HUES6 (cell line): ENCODE measurements at regions not wholly inside any gene's neighbourhood (a gene's known extent, or its start where the extent isn't known, plus 50 kb on each side); places are given as distances from the start of the nearest gene placed in this dataset.
A peak's percentile ranks its signal among the peaks of the same experiment; 100 is the strongest.

Experiments used
- H3K27ac ChIP-seq: 2 replicates; pipeline ENCODE4 v1.7.0; 2013; ENCODE audit warnings: low read depth, mild to moderate bottlenecking, low read length, inconsistent platforms
- H3K27me3 ChIP-seq: 2 replicates; pipeline ENCODE4 v1.6.1; 2013; ENCODE audit warnings: low read length; ENCODE audit not compliant: control insufficient read depth, insufficient read depth
- H3K36me3 ChIP-seq: 2 replicates; pipeline ENCODE4 v1.6.1; 2013; ENCODE audit warnings: low read length; ENCODE audit not compliant: control insufficient read depth, insufficient read depth
- H3K4me1 ChIP-seq: 2 replicates; pipeline ENCODE4 v1.6.1; 2013; ENCODE audit warnings: low read length; ENCODE audit not compliant: control insufficient read depth, insufficient read depth
- H3K4me3 ChIP-seq: 2 replicates; pipeline ENCODE4 v1.5.1; 2013; ENCODE audit warnings: low read depth, low read length
- H3K9ac ChIP-seq: one replicate; pipeline ENCODE4 v1.6.1; 2013; ENCODE audit warnings: mild to moderate bottlenecking, low read length
- H3K9me3 ChIP-seq: 2 replicates; pipeline ENCODE4 v1.6.1; 2013; ENCODE audit warnings: low read depth, low read length; ENCODE audit not compliant: control insufficient read depth, insufficient read depth

GRCh38 chr4:10963958-10964703 is 279.6 kb upstream of the CLNK start:
- H3K9ac ChIP-seq = no peak overlapping the region

GRCh38 chr4:10963241-10963640 is 278.7 kb upstream of the CLNK start:
- no peak overlapping the region for H3K27ac ChIP-seq
- no peak overlapping the region for H3K4me3 ChIP-seq
- no peaks in the 10 kb centered on the region for H3K9me3 ChIP-seq
- peaks cover 4% of the 10 kb centered on the region; the same call in 1 of the 2 replicates for H3K27me3 ChIP-seq
- no peaks in the 10 kb centered on the region for H3K36me3 ChIP-seq
- H3K9ac ChIP-seq = no peak overlapping the region
- H3K4me1 ChIP-seq = peaks cover 37% of the 10 kb centered on the region

More at GRCh38 chr4:10963958-10964703, 279.6 kb upstream of the CLNK start:
- H3K27me3 ChIP-seq = peaks cover 4% of the 10 kb centered on the region; the same call in 1 of the 2 replicates
- peaks cover 28% of the 10 kb centered on the region for H3K4me1 ChIP-seq
- H3K4me3 ChIP-seq = no peak overlapping the region
- H3K27ac ChIP-seq = no peak overlapping the region
- no peaks in the 10 kb centered on the region for H3K36me3 ChIP-seq
- no peaks in the 10 kb centered on the region for H3K9me3 ChIP-seq

GRCh38 chr4:10962246-10962645 is 277.7 kb upstream of the CLNK start:
- Histone ChIP-seq H3K9ac (no peak overlapping the region), H3K27me3 (peaks cover 4% of the 10 kb centered on the region; the same call in 1 of the 2 replicates), H3K36me3 (no peaks in the 10 kb centered on the region), H3K4me3 (no peak overlapping the region), H3K27ac (no peak overlapping the region), H3K9me3 (no peaks in the 10 kb centered on the region), H3K4me1 (peaks cover 45% of the 10 kb centered on the region)

- Histone ChIP-seq H3K9ac (no peak overlapping the region), H3K27me3 (peaks cover 4% of the 10 kb centered on the region; the same call in 1 of the 2 replicates), H3K4me3 (no peak overlapping the region), H3K9me3 (no peaks in the 10 kb centered on the region), H3K4me1 (peaks cover 44% of the 10 kb centered on the region), H3K27ac (no peak overlapping the region), H3K36me3 (no peaks in the 10 kb centered on the region)
Measured at GRCh38 chr4:10960389-10960788, 275.8 kb upstream of the CLNK start.

GRCh38 chr4:10959586-10959985 is 275.0 kb upstream of the CLNK start:
- Histone ChIP-seq H3K4me1 (peaks cover 37% of the 10 kb centered on the region), H3K9me3 (no peaks in the 10 kb centered on the region), H3K4me3 (no peak overlapping the region), H3K9ac (no peak overlapping the region), H3K27ac (no peak overlapping the region), H3K27me3 (no peaks in the 10 kb centered on the region; the same call in 1 of the 2 replicates), H3K36me3 (no peaks in the 10 kb centered on the region)

- Histone ChIP-seq H3K4me3 (no peak overlapping the region), H3K4me1 (peaks cover 28% of the 10 kb centered on the region), H3K36me3 (no peaks in the 10 kb centered on the region), H3K27ac (peak overlapping the region; percentile 16; the same call in 1 of the 2 replicates), H3K27me3 (no peaks in the 10 kb centered on the region), H3K9ac (no peak overlapping the region), H3K9me3 (no peaks in the 10 kb centered on the region)
Measured at GRCh38 chr4:10958226-10958856, 273.8 kb upstream of the CLNK start.

- Histone ChIP-seq H3K36me3 (no peaks in the 10 kb centered on the region), H3K27me3 (no peaks in the 10 kb centered on the region), H3K4me1 (no peaks in the 10 kb centered on the region), H3K9me3 (peaks cover 17% of the 10 kb centered on the region), H3K4me3 (no peak overlapping the region), H3K27ac (no peak overlapping the region), H3K9ac (no peak overlapping the region)
Measured at GRCh38 chr4:10951306-10951705, 266.7 kb upstream of the CLNK start.

GRCh38 chr4:10949039-10949733 is 264.6 kb upstream of the CLNK start:
- no peaks in the 10 kb centered on the region for H3K4me1 ChIP-seq
- no peaks in the 10 kb centered on the region for H3K36me3 ChIP-seq
- H3K27me3 ChIP-seq = no peaks in the 10 kb centered on the region
- no peak overlapping the region for H3K27ac ChIP-seq
- no peak overlapping the region for H3K4me3 ChIP-seq
- H3K9me3 ChIP-seq = peaks cover 20% of the 10 kb centered on the region
- no peak overlapping the region for H3K9ac ChIP-seq

GRCh38 chr4:10947898-10948297 is 263.3 kb upstream of the CLNK start:
- Histone ChIP-seq H3K27me3 (no peaks in the 10 kb centered on the region), H3K36me3 (no peaks in the 10 kb centered on the region), H3K9ac (no peak overlapping the region), H3K27ac (no peak overlapping the region), H3K9me3 (peaks cover 27% of the 10 kb centered on the region), H3K4me3 (no peak overlapping the region), H3K4me1 (no peaks in the 10 kb centered on the region)

GRCh38 chr4:10944321-10944720 is 259.8 kb upstream of the CLNK start:
- H3K27ac ChIP-seq = no peak overlapping the region
- H3K36me3 ChIP-seq = 0 out of 2 replicates have a peak, but pooled peaks cover 2% of the 10 kb centered on the region
- no peaks in the 10 kb centered on the region for H3K27me3 ChIP-seq
- H3K9ac ChIP-seq = no peak overlapping the region
- no peaks in the 10 kb centered on the region for H3K4me1 ChIP-seq
- peaks cover 54% of the 10 kb centered on the region for H3K9me3 ChIP-seq
- H3K4me3 ChIP-seq = no peak overlapping the region

- Histone ChIP-seq H3K9me3 (peaks cover 47% of the 10 kb centered on the region), H3K27ac (no peak overlapping the region), H3K27me3 (no peaks in the 10 kb centered on the region), H3K9ac (no peak overlapping the region), H3K36me3 (0 out of 2 replicates have a peak, but pooled peaks cover 2% of the 10 kb centered on the region), H3K4me3 (no peak overlapping the region), H3K4me1 (no peaks in the 10 kb centered on the region)
Measured at GRCh38 chr4:10942156-10942555, 257.6 kb upstream of the CLNK start.
